ENCODE measurements at regions not wholly inside any gene's neighbourhood (a gene's known extent, or its start where the extent isn't known, plus 50 kb on each side); places are given as distances from the start of the nearest gene placed in this dataset.

- intact Hi-C loops (cut with micrococcal nuclease): no loop called here
Observed at GRCh38 chr1:191875994-191876393, 282.3 kb upstream of the RGS18 start.

GRCh38 chr1:191876631-191877030, 281.6 kb upstream of the RGS18 start:
- intact Hi-C loops (cut with micrococcal nuclease): no loop called here

GRCh38 chr1:191882870-191883269, 275.4 kb upstream of the RGS18 start:
- intact Hi-C loops (cut with micrococcal nuclease): no loop called here

GRCh38 chr1:191886977-191887376, 271.3 kb upstream of the RGS18 start:
- intact Hi-C loops (cut with micrococcal nuclease): no loop called here

- intact Hi-C loops (cut with micrococcal nuclease): no loop called here
Observed at GRCh38 chr1:191888996-191889622, 269.2 kb upstream of the RGS18 start.

- intact Hi-C loops (cut with micrococcal nuclease): no loop called here
Observed at GRCh38 chr1:191889623-191890003, 268.6 kb upstream of the RGS18 start.

GRCh38 chr1:191890433-191891088, 267.7 kb upstream of the RGS18 start:
- intact Hi-C loops (cut with micrococcal nuclease): no loop called here

- intact Hi-C loops (cut with micrococcal nuclease): no loop called here
Observed at GRCh38 chr1:191892716-191893115, 265.5 kb upstream of the RGS18 start.

GRCh38 chr1:191895049-191895448, 263.2 kb upstream of the RGS18 start:
- intact Hi-C loops (cut with micrococcal nuclease): no loop called here

GRCh38 chr1:191895462-191896058, 262.7 kb upstream of the RGS18 start:
- intact Hi-C loops (cut with micrococcal nuclease): no loop called here

GRCh38 chr1:191897134-191897533, 261.1 kb upstream of the RGS18 start:
- intact Hi-C loops (cut with micrococcal nuclease): no loop called here

- intact Hi-C loops (cut with micrococcal nuclease): no loop called here
Observed at GRCh38 chr1:191901651-191902050, 256.6 kb upstream of the RGS18 start.

GRCh38 chr1:191904991-191905390, 253.3 kb upstream of the RGS18 start:
- intact Hi-C loops (cut with micrococcal nuclease): no loop called here

GRCh38 chr1:191905781-191906180, 252.5 kb upstream of the RGS18 start:
- intact Hi-C loops (cut with micrococcal nuclease): no loop called here

GRCh38 chr1:191907121-191907520, 251.1 kb upstream of the RGS18 start:
- intact Hi-C loops (cut with micrococcal nuclease): no loop called here

- intact Hi-C loops (cut with micrococcal nuclease): no loop called here
Observed at GRCh38 chr1:191910245-191910644, 248.0 kb upstream of the RGS18 start.

GRCh38 chr1:191912517-191912916, 245.7 kb upstream of the RGS18 start:
- intact Hi-C loops (cut with micrococcal nuclease): no loop called here

GRCh38 chr1:191913260-191913977, 244.8 kb upstream of the RGS18 start:
- intact Hi-C loops (cut with micrococcal nuclease): no loop called here

- intact Hi-C loops (cut with micrococcal nuclease): no loop called here
Observed at GRCh38 chr1:191929383-191929782, 228.9 kb upstream of the RGS18 start.

GRCh38 chr1:191943684-191944083, 214.6 kb upstream of the RGS18 start:
- intact Hi-C loops (cut with micrococcal nuclease): no loop called here

GRCh38 chr1:191953526-191953925, 204.7 kb upstream of the RGS18 start:
- intact Hi-C loops (cut with micrococcal nuclease): no loop called here

GRCh38 chr1:191959856-191960255, 198.4 kb upstream of the RGS18 start:
- intact Hi-C loops (cut with micrococcal nuclease): no loop called here

Measured in T-helper 1 cell treated with Interleukin-12 subunit alpha and Interleukin-12 subunit beta and Interleukin-4 antibody, amounts not matched to agents 30 ng/mL and 1 ng/mL, for 36 hours (primary cell).